GM21381 (cell line): ENCODE measurements at regions not wholly inside any gene's neighbourhood (a gene's known extent, or its start where the extent isn't known, plus 50 kb on each side); places are given as distances from the start of the nearest gene placed in this dataset.
"Not testable (repeated sequence)": the region's sequence is repeated elsewhere in the genome, so short reads cannot be mapped to it uniquely, and the experiment has no call there.

Source experiments
- ATAC-seq: cut with Tn5 transposase; IDR thresholded peaks from one replicate; pipeline ENCODE4 v1.9.1; 2021; ENCODE audit warnings: mild to moderate bottlenecking, moderate library complexity; ENCODE audit not compliant: unreplicated experiment

DNA sequence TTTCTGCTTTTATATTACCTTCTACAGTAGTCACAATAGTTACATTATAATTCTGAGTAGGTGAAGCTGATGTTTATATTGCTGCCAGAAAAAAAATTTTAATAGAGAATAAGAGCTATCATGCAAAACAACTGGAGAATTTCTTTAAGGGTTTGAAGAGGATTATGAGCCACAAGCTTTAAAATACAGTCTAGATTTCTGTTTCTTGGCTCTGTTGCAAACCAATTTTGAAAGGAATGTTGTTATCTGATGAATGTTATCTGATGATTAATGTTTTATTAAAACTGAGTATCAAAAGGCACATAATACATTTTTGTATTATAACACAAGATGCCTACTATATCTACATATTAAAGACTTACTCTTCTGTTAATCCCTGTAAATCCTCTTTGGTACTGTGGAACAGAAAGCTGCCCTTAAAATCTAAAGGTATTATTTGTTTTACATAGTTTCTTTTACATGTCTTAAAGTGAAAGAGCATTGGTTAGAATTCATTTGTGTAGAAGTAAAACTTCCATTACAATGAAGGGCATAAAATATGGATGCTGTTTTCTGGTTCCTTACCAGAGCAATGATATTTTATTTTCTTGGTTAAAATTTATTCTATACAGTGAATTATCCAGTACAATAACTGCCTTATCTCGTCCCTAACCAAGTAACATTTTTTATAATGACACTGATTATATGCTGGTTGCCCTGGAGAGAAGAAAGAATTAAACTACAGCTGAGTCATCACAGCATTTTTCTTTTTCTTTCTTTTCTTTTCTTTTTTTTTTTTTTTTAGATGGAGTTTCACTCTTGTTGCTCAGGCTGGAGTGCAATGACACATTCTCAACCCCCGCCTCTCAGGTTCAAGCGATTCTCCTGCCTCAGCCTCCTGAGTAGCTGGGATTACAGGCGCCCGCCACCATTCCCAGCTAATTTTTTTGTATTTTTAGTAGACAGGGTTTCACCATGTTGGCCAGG lies 205.7 kb downstream of the TANC2 start:
- ATAC-seq: no peak

DNA sequence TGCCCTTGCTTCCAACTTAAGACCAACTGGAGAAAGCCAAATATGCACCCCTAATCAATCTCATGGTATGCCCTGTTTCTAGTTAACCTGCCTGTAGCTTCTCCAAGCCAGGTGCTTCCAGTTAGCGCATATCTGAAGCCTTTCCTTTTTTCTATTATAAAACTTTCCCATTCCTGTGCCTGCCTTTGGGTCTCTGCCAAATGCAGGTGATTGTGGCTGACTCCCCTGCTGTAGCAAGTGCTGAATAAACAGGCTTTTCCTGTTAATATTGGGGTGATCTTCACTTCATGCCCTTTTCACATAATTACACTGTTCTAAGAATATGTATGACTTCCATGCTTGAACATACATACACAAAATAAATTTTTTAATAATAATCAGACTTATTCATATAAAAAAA lies 207.4 kb downstream of the TANC2 start:
- no peak for ATAC-seq

DNA sequence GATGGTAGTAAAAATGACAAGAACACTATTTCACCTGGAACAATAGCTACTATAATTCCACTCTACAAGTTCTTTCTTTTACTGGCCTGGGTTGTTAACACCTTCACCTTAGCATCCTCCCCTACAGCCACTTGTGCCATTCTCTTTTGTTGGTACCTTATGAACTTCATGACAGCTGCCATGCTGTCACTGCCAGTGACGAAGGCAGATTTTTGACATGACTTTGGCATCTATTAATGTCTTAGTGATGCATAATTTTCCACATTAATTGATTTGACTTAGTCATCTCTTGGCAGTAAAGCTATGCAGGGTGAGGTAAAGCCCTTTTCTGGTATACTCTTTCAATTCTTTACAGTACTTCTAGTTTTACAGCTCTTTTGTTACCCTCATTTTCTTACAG lies 207.9 kb downstream of the TANC2 start:
- ATAC-seq: no peak

DNA sequence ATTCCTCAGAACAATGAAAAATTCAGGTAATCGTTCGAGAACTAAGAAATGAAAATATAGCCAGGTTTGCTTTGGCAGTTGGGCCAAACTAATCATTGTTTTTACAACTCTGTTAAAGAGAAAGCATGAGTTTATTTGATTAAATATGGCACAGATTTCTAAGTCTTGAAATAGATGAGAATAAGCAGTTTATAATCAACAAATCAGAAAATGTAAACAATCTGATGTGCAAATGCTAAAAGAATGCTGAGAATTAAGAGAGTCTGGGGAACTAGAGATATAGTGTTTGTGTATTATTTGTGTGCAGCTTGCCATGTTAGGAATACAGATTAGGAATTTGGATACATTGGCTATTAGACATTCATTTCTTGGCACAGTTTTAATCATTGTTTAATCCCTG lies 212.5 kb downstream of the TANC2 start:
- ATAC-seq: no peak

DNA sequence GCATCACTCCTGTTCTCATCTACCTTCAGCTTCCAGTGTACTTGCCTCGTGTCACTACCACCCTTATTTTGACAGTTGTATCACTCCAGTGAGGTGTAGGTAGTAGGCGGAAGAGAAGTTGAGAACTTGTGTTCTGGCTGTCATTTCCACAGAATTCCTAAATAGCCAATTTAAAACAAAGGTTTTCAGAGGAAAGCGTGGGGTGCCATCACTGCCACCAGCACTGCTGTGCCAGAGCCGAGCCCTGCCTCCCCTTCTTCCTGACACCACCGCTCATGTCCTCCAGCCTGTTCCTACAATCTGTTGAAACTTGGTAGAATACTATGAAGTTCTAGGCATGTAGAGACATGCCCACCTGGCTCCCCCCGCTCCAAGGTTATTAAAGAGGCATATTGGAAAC lies 215.8 kb downstream of the TANC2 start:
- no peak for ATAC-seq

DNA sequence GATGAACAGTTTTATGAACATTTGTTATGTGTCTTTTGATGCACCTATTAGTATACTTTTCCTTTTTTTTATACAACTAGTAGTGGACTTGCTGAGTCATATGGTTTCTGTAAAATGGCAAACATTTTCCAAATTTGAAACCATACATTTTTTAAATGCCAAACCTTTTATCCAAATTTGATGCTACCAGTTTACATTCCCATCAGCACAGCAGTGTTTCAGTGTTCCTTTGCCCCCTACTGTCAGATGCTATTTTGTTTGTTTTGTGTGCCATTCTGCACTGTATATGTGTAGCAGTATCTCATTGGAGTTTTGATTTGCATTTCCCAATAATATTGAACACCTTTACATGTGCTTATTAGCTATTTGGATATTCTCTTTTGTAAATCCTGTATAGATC lies 219.4 kb downstream of the TANC2 start:
- ATAC-seq: no peak

DNA sequence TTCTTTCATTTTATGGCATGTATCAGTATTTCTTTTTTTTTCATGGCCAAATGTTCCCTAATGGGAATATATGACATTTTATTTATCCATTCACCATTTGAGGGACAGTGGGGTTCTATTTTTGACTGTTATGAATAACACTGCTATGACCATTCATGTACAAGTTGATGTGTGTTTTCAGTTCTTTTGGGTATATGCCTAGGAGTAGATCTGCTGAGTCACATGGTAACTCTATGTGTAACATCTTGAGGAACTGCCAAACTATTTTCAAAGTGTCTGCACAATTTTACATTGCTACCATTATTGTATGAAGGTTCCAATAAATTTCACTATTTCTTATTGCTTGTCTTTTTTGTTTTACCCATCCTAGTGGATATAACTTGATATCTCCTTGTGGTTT lies 223.0 kb downstream of the TANC2 start:
- no peak for ATAC-seq

DNA sequence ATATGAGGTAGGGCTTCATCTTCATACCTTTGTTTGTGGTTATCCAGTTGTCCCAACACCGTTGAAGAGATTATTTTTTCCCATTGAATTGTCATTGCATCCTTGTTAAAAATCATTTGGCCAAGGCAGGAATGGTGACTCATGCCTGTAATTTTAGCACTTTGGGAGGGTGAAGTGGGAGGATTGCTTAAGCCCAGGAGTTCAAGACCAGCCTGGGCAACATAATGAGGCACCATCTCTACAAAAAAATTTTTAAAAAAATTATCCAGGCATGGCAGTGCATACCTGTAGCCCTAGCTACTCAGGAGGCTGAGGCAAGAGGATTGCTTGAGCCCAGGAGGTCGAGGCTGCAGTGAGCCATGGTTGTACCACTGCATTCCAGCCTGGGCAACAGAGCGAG lies 223.9 kb downstream of the TANC2 start:
- ATAC-seq: no peak

DNA sequence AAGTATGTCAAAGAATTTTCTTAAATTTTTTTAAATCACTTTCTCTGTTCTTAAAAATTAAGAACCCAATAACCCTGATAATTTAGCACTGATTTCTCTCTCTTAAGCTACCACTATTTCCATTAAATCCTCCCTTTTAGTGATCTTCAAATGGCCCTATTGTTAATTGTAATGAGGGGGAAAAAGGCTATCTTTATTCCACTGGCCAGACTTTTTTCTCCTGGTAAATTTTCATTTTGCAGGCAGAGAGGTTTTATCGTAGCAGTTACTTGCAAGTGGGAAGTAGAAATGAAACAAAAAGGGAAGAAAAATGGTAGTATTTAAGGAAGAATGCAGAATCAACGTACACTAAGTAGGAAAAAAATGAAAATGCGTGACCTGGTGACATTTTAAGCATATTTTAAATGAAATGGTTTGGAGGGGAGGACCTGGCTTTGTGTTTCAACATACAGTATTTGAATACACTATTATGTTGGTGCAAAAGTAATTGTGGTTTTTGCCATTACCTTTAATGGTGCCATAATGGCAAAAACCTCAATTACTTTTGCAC lies 224.9 kb downstream of the TANC2 start:
- no peak for ATAC-seq

DNA sequence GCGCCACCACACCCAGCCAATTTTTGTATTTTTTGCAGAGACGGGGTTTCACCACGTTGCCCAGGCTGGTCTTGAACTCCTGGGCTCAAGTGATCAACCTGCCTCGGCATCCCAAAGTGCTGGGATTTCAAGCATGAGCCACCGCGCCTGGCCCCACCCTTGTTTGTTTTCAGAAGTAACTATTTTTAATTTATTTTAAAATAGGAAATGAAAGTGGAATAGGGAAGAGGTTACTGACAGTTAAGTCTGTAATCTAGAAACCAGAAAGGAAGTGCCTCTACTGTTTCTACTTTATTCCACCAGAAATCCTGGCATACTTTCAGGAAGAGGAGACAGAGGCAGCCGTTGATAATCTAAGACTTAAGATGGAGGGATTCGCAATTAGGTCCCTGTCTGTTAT lies 225.6 kb downstream of the TANC2 start:
- ATAC-seq: no peak

DNA sequence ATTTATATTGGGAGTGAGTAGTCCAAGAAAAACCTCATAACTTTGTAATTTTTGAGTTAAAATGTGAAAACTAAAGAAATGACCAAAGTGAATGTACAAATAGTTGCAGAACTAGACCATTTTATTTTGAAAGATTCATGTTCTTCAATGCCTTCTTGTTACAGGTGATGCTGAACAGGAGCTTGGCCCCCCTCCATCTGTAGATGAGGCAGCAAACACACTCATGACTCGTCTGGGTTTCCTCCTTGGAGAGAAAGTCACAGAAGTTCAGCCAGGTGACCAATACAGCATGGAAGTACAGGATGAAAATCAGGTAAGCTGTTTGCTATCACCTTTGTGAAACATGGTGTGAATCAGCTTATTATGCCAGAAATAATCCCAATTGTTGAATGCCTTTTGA lies 227.8 kb downstream of the TANC2 start:
- ATAC-seq: no peak

DNA sequence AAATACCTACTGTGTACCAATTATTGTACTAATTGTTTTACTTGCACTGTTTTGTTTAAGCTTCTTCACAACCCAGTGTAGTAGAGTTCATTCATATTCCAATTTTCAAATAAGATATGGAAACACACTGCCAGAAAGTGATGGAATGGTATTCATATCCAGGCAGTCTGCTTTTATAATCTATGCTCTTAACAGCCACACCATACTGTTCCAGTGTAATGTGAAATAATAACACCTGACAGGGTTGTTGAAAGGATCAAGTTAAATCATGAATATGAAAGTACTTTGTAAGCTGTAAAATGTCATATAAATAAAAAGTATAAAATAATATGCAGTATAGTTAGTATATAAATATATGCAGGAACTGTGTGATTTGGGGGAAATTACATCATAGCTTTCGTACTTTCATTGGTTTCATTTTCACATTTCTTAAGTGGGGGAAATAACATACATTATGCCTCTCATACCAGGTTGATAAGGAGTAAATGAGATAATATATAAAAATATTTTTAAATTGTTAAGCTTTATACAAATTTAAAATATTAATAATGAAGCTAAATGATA lies 230.8 kb downstream of the TANC2 start:
- ATAC-seq: no peak

DNA sequence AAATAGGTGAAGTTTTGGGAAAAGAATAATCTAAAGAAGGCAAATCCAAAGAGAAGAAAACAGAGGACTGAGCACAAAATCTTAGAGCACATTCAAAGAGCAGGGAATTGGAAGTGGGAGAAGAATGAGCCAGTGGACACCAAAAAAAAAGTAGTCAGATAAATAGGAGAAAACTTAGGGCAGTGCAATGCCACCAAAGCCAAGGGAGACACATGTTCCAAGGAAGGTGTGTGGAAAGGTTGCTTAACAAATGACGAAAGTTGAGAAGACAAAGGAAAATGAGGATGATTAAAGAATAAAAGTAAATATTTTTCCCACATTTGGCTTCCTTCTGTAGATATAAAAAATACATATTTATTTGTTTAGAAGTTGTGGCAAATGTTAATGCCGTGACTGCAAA lies 237.6 kb downstream of the TANC2 start:
- no peak for ATAC-seq

DNA sequence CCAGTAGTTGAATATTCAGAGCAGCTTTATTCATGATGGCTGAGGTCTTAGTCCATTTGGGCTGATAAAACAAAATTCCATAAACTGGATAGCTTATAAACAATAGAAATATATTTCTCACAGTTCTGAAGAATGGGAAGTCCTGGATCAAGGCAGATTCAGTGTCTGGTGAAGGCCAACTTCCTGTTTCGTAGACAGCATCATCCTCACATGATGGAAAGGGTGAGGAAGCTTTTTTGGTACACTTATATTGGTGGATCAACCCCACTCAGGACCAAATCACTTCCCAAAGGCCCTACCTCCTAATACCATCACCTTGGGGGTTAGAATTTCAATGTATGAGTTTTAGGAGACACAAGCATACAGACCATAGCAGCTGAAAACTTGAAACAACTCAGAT lies 224.2 kb downstream of the CYB561 start:
- ATAC-seq: no peak

DNA sequence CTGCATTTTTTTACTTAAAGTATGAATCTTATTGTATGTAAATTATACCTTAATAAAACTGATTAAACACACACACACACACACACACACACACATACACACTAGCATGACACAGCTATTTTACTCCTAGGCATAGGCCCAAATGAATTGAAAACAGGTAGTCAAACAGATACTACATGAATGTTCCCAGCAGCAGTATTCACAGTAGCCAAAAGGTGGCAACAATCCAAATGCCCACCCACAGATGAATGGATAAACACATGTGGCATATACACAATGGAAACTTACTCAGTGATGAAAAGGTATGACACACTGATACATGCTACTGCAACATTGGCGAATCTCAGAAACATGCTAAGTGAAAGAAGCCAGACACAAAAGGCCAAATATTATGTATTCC lies 223.5 kb downstream of the CYB561 start:
- ATAC-seq: no peak

DNA sequence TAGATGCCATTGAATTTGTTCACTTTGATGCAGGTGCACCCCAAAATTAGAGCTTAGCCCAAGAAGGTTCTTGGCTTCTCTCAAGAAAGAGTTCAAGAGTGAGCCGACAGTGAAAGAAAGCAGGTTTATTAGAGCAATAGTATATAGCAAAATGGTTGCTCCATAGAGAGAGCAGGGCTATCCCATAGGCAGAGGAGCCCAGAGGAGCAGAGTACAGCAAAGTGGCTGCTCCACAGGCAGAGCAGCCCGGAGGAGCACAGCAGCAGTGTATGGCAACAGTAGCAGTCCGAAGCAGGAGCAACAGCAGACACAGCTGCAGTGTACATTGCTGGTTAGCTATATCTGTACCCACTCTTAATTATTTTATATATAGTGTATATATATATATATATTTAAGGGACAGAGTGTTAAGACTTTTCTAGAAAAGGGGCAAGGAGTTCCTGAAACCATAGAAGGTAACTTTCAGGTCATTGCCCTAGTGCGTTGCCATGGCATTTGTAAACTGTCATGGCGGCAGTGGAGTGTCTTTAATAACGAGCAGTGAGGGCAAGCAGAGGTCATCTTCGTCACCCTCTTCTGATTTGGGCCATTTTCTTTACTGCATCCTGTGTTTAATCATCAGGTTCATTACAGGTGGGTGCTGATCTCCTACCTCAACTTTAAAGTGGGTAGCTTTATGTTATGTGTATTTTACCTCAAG lies 222.7 kb downstream of the CYB561 start:
- ATAC-seq: no peak

DNA sequence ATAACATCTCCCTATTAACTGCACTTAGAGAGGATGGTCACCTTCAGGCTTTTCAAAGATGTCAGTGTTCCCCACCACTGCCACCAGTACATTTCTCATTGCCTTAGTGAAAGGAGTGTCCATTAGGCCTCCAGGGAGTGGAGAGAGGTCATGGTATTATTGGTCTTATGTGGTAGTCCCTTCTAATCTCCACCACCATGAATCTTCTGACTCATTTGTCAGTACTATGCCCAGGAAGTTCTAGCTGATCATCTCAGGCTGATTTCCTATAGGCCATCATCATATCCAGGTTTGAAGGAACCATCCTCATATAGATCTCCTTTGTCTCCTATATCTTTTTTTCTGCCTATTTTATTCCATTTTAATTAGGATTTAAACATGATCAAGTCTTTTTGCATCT lies 221.5 kb downstream of the CYB561 start:
- no peak for ATAC-seq

DNA sequence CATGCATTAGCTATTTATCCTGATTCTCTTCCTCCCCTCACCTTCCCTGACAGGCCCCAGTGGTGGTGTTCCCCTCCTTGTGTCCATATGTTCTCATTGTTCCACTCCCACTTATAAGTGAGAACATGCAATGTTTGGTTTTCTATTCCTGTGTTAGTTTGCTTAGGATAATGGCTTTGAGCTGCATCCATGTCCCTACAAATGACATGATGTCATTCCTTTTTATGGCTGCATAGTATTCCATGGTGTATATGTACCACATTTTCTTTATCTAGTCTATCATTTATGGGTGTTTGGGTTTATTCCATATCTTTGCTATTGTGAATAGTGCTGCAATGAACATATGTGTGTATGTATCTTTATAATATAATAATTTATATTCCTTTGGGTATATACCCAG lies 219.4 kb downstream of the CYB561 start:
- ATAC-seq: not testable (repeated sequence)

DNA sequence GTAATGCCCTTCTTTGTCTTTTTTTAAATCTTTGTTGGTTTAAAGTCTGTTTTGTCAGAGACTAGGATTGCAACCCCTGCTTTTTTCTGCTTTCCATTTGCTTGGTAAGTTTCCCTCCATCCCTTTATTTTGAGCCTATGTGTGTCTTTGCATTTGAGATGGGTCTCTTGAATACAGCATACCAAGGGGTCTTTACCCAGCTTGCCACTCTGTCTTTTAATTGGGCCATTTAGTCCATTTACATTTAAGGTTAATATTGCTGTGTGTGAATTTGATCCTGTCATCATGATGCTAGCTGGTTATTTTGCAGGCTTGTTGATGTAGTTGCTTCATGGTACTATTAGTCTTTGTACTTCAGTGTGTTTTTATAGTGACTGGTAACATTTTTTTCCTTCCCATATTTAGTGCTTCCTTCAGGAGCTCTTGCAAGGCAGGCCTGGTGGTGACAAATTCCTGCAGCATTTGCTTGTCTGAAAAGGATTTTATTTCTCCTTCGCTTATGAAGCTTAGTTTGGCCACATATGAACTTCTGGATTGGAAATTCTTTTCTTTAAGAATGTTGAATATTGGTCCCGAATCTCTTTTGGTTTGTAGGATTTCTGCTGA lies 215.0 kb downstream of the CYB561 start:
- not testable (repeated sequence) for ATAC-seq

DNA sequence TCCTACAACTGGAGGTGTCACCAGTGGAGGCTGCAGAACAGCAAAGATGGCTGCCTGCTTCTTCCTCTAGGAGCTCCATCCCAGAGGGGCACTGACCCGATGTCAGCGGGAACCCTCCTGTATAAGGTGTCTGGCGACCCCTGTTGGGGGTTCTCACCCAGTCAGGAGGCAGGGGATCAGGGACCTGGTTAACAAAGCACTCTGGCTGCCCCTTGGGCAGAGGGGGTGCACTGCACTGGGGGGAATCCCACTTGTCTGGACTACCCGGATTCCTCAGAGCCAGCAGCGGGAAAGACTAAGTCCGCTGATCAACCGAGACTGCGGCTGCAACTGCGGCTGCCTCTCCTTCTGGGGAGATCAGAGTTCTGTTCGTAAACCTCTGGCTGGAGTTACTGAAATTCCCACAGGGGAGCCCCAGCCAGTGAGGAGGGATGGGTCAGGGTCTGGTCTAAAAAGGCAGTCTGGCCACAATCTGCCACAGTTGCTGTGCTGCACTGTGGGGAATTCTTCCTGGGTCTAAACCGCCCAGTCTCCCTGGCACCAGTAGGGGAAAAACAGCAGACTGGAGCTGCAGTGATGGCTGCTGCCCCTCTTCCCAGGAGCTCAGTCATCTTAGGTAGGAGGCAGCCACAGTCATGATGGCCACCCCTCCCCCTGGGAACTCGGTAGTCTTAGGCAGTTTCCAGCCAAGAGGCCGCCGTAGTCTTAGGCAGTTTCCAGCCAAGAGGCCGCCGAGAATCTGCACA lies 213.4 kb downstream of the CYB561 start:
- no peak for ATAC-seq

DNA sequence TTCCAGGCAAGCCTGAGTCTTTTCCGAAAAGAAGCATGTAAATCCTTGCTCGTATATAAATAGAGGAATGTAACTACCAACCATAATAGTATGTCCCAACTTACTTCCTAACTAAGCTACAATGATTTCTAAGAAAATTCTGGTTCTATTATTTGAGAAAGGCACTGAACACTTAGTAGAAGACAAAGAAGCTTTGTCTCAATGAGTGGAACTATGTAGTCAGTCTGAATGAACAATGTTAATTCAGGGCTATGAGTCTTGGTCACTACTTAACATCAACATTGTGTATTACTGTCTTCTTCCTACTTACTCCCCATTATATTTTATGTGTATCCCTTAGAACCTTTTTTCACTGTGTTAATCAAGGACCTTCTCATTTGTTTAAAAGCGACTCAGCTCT lies 206.0 kb downstream of the CYB561 start:
- no peak for ATAC-seq
